Spleen (tissue), 7 donors: ENCODE measurements at regions not wholly inside any gene's neighbourhood (a gene's known extent, or its start where the extent isn't known, plus 50 kb on each side); places are given as distances from the start of the nearest gene placed in this dataset.

ENCODE experiments used
- CTCF ChIP-seq, 11 experiments: fragments of 200-600 bp in 7 of 11; fragments of 450-650 bp in 4 of 11; sonication (generic) in 4 of 11; IDR thresholded peaks in 8 of 11; conservative IDR thresholded peaks in 3 of 11; 1 replicate in 7 of 11; 2 replicates in 4 of 11; pipeline versions ENCODE4 v1.4.0 to v1.8.0; 2016 to 2021; ENCODE audit warnings: antibody characterized with exemption in 11 of 11, inconsistent platforms in 4 of 11, mild to moderate bottlenecking in 1 of 11
- POLR2AphosphoS5 ChIP-seq, 3 donors: sonication (generic); formaldehyde crosslinking; IDR thresholded peaks; one replicate each; pipeline ENCODE4 v1.5.1; 2017; ENCODE audit warnings: antibody characterized with exemption in 3 of 3
- donor health status: DM: no; HTN: no; CAD: no; lungs with moderate emphysema.
- donor health status: DM: no; HTN: no; CAD: no.
- donor health status: DM: no; HTN: no; CAD: no.

DNA sequence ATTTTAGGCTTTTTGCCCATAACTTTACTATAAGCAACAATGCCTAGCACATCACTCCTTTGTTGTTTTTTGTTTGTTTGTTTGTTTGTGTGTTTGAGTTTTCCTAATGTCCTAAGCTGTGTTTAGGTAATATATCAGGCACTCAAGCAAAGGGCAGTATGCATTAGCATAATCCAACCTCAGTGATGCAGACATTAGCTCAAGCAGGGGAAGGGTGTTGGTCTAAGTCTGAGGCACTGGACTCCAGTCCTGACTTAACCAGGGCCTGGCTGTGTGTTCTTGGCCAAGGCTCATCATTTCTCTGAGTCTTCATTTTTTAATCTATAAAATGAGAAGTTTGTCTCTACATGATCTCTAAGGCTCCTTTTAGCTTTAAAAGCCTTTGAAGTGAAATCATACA, 65.9 kb upstream of the RFC3 start:
- TF ChIP-seq POLR2AphosphoS5 (IDR thresholded peaks at IDR 0.05): no peak
- TF ChIP-seq CTCF (IDR thresholded peaks at IDR 0.05 in 8 of 11, conservative IDR thresholded peaks at IDR 0.05 in 3 of 11): no peak
